Neural progenitor cell (in vitro differentiated cells): ENCODE measurements at regions not wholly inside any gene's neighbourhood (a gene's known extent, or its start where the extent isn't known, plus 50 kb on each side); places are given as distances from the start of the nearest gene placed in this dataset.

ENCODE experiments used
- DNase-seq: peaks from one replicate; pipeline ENCODE4 v3.0.0-alpha.2; 2016; ENCODE audit warnings: low spot score
- H2AFZ ChIP-seq: fragments of 200-600 bp; sonication (generic); replicated peaks from 2 replicates; pipeline ENCODE4 v1.6.1; 2016; ENCODE audit warnings: antibody characterized with exemption
- H3F3A ChIP-seq: fragments of 200-600 bp; sonication (generic); 2 replicates; pipeline ENCODE4 v1.6.1; 2016; ENCODE audit warnings: antibody characterized with exemption, low read depth
- H3K27ac ChIP-seq: fragments of 200-600 bp; sonication (generic); 2 replicates; pipeline ENCODE4 v1.5.1; 2016; ENCODE audit warnings: mild to moderate bottlenecking
- H3K27me3 ChIP-seq: fragments of 200-600 bp; sonication (generic); 2 replicates; pipeline ENCODE4 v1.6.1; 2016; ENCODE audit warnings: mild to moderate bottlenecking, moderate library complexity
- H3K36me3 ChIP-seq: fragments of 200-600 bp; sonication (generic); 2 replicates; pipeline ENCODE4 v1.5.1; 2016
- H3K4me1 ChIP-seq: fragments of 200-600 bp; sonication (generic); 2 replicates; pipeline ENCODE4 v1.6.1; 2016; ENCODE audit warnings: mixed run types
- H3K4me2 ChIP-seq: fragments of 200-600 bp; sonication (generic); 2 replicates; pipeline ENCODE4 v1.6.1; 2016
- H3K4me3 ChIP-seq: fragments of 200-600 bp; sonication (generic); 2 replicates; pipeline ENCODE4 v1.5.1; 2016
- H3K79me2 ChIP-seq: fragments of 200-600 bp; sonication (generic); 2 replicates; pipeline ENCODE4 v1.6.1; 2016; ENCODE audit warnings: low read depth
- H3K9ac ChIP-seq: fragments of 200-600 bp; sonication (generic); 2 replicates; pipeline ENCODE4 v1.6.1; 2016
- H3K9me3 ChIP-seq: fragments of 200-600 bp; sonication (generic); 2 replicates; pipeline ENCODE4 v1.5.1; 2016; ENCODE audit warnings: low read depth
- H4K20me1 ChIP-seq: fragments of 200-600 bp; sonication (generic); 2 replicates; pipeline ENCODE4 v1.6.1; 2016; ENCODE audit warnings: low read depth
- H3K27ac Mint-ChIP-seq: 3 replicates; pipeline ENCODE4 v1.8.0; 2021; ENCODE audit warnings: mixed read lengths
- H3K27me3 Mint-ChIP-seq: 2 replicates; pipeline ENCODE4 v1.8.0; 2022; ENCODE audit warnings: low read depth, mild to moderate bottlenecking, inconsistent platforms, moderate library complexity, mixed read lengths; ENCODE audit not compliant: insufficient read depth
- H3K36me3 Mint-ChIP-seq: 3 replicates; pipeline ENCODE4 v1.8.0; 2021; ENCODE audit warnings: mixed read lengths
- H3K4me1 Mint-ChIP-seq: 3 replicates; pipeline ENCODE4 v1.8.0; 2021; ENCODE audit warnings: mixed read lengths
- H3K4me3 Mint-ChIP-seq: 3 replicates; pipeline ENCODE4 v1.8.0; 2021; ENCODE audit warnings: mild to moderate bottlenecking, moderate library complexity, mixed read lengths
- H3K9me3 Mint-ChIP-seq: 3 replicates; pipeline ENCODE4 v1.8.0; 2020; ENCODE audit warnings: mixed read lengths
- CTCF ChIP-seq: fragments of 200-600 bp; sonication (generic); IDR thresholded peaks from 2 replicates; pipeline ENCODE4 v1.5.1; 2017; ENCODE audit warnings: antibody characterized with exemption, mild to moderate bottlenecking
- EZH2 ChIP-seq: fragments of 200-600 bp; sonication (generic); IDR thresholded peaks from 2 replicates; pipeline ENCODE4 v1.6.1; 2017; ENCODE audit warnings: antibody characterized with exemption, mild to moderate bottlenecking, moderate library complexity
- EZH2phosphoT487 ChIP-seq: fragments of 200-600 bp; sonication (generic); IDR thresholded peaks from 2 replicates; pipeline ENCODE4 v1.6.1; 2017; ENCODE audit warnings: antibody characterized with exemption

- Mint-ChIP-seq H3K36me3 (peaks cover under 1% of the 10 kb centered on the region), H3K27me3 (peaks cover 10% of the 10 kb centered on the region), H3K27ac (no peak overlapping the region), H3K4me1 (peaks cover 10% of the 10 kb centered on the region), H3K9me3 (peaks cover 28% of the 10 kb centered on the region), H3K4me3 (no peak overlapping the region)
- Histone ChIP-seq H4K20me1 (no peaks in the 10 kb centered on the region), H3K27ac (no peak overlapping the region), H3K4me1 (no peaks in the 10 kb centered on the region), H3K9me3 (peaks cover 10% of the 10 kb centered on the region), H3K79me2 (no peaks in the 10 kb centered on the region), H3K36me3 (no peaks in the 10 kb centered on the region), H3K9ac (no peak overlapping the region), H2AFZ (no peak overlapping the region), H3K4me2 (no peak overlapping the region), H3F3A (peaks cover 48% of the 10 kb centered on the region), H3K4me3 (no peak overlapping the region), H3K27me3 (peaks cover 49% of the 10 kb centered on the region)
- no peak for TF ChIP-seq EZH2
- TF ChIP-seq EZH2phosphoT487: no peak
- no peak for TF ChIP-seq CTCF
- DNase-seq: no peak
These were observed 185.6 kb downstream of the GPX5 start for GRCh38 chr6:28711325-28711724.

- no peaks in the 10 kb centered on the region for H3K36me3 ChIP-seq
- H3K9me3 ChIP-seq: peaks cover 10% of the 10 kb centered on the region
- Mint-ChIP-seq H3K4me1 (peaks cover 10% of the 10 kb centered on the region), H3K27me3 (peaks cover 9% of the 10 kb centered on the region), H3K27ac (no peak overlapping the region), H3K36me3 (no peaks in the 10 kb centered on the region), H3K9me3 (peaks cover 24% of the 10 kb centered on the region), H3K4me3 (no peak overlapping the region)
- H4K20me1 ChIP-seq: no peaks in the 10 kb centered on the region
- no peak overlapping the region for H3K4me3 ChIP-seq
- TF ChIP-seq CTCF (no peak), EZH2phosphoT487 (no peak)
- peaks cover 51% of the 10 kb centered on the region for H3K27me3 ChIP-seq
- no peaks in the 10 kb centered on the region for H3K4me1 ChIP-seq
- peaks cover 48% of the 10 kb centered on the region for H3F3A ChIP-seq
- DNase-seq: no peak
- H3K79me2 ChIP-seq: no peaks in the 10 kb centered on the region
- H3K9ac ChIP-seq: no peak overlapping the region
- no peak overlapping the region for H3K27ac ChIP-seq
- H2AFZ ChIP-seq: no peak overlapping the region
- no peak overlapping the region for H3K4me2 ChIP-seq
These were observed 186.2 kb downstream of the GPX5 start for GRCh38 chr6:28711788-28712341.

- no peak for TF ChIP-seq EZH2phosphoT487
- TF ChIP-seq EZH2: no peak
- TF ChIP-seq CTCF: no peak
- peaks cover 7% of the 10 kb centered on the region for H3K9me3 ChIP-seq
- peaks cover 10% of the 10 kb centered on the region for H3K4me1 Mint-ChIP-seq
- H3K27me3 ChIP-seq: peaks cover 60% of the 10 kb centered on the region
- no peak overlapping the region for H3K4me2 ChIP-seq
- no peak overlapping the region for H3K4me3 Mint-ChIP-seq
- H3K27me3 Mint-ChIP-seq: peaks cover 11% of the 10 kb centered on the region
- H3K36me3 ChIP-seq: no peaks in the 10 kb centered on the region
- no peak overlapping the region for H2AFZ ChIP-seq
- no peak overlapping the region for H3K9ac ChIP-seq
- H3K9me3 Mint-ChIP-seq: peaks cover 14% of the 10 kb centered on the region
- no peak overlapping the region for H3K4me3 ChIP-seq
- H3F3A ChIP-seq: peaks cover 48% of the 10 kb centered on the region
- no peak overlapping the region for H3K27ac Mint-ChIP-seq
- no peaks in the 10 kb centered on the region for H3K79me2 ChIP-seq
- H3K36me3 Mint-ChIP-seq: no peaks in the 10 kb centered on the region
- DNase-seq: no peak
- no peaks in the 10 kb centered on the region for H3K4me1 ChIP-seq
- H3K27ac ChIP-seq: no peak overlapping the region
- H4K20me1 ChIP-seq: no peaks in the 10 kb centered on the region
These were observed 187.3 kb downstream of the GPX5 start for GRCh38 chr6:28712982-28713381.
